ENCODE measurements at regions not wholly inside any gene's neighbourhood (a gene's known extent, or its start where the extent isn't known, plus 50 kb on each side); places are given as distances from the start of the nearest gene placed in this dataset.
"Not testable (repeated sequence)": the region's sequence is repeated elsewhere in the genome, so short reads cannot be mapped to it uniquely, and the experiment has no call there.

DNA sequence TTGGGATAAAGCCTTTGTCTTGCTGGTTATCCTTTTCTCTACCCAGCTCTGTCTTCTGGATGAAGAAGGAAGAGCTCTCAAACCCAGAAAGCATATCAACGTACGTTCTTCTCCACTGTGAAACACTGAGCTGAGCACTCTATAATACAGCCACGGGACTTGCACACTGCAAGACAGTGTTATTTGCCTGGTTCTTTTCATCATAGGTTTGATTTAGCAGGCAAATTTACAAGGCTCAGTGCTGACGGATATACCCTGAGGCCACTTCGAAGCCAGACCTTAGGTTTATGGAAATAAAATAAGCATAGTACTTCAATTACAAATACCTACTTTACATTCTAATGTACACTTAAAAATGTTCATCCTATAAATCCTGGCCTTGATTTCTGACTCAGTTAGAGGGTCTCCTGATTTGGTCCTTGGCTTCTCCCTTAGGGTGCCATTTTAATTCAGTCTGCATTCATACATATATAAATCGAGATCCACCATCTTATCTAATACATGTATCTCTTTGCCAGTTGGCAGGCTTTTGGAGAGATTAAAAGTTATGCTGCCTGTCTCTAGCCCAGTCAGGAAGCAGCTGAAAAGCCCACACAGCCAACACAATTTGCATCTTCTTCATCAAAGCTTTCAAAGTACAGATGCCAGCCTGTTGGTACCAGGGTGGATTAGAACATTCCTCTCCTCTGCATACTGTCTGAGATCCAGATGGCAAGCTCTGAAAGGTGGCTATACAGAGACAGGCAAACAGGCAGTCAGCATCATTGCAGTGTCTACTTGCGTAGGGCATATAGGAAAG, 194.4 kb downstream of the DEPDC1B start:
- H3K4me1 ChIP-seq (ENCODE audit: insufficient read depth, low read length), result no peaks in the 10 kb centered on the region
- no peak overlapping the region for H3K4me3 ChIP-seq (ENCODE audit: low read length)
- no peaks in the 10 kb centered on the region for H3K9me3 ChIP-seq (ENCODE audit: low read depth, low read length)
- H3K27me3 ChIP-seq (ENCODE audit: insufficient read depth, low read length), result no peaks in the 10 kb centered on the region

DNA sequence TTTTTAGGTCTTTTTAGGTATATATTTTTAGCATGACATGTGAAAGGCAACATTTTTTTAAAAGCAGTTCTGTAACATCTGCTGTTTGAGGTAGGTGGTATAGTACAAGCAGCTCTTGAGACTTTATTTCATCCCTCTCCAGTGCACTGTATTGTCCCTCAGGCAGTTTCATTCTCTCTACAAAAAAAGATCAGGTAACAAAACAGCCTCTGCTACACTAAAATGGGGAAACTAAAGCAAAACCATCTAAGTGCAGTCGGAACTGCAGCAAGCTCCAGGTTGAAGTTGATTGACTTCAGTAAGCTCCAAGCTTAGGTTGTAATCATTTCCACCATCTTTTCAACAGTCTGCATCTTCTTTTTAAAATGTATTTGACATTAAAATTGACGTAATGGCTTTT, 195.6 kb downstream of the DEPDC1B start:
- H3K4me1 ChIP-seq (ENCODE audit: insufficient read depth, low read length), result no peaks in the 10 kb centered on the region
- no peaks in the 10 kb centered on the region for H3K9me3 ChIP-seq (ENCODE audit: low read depth, low read length)
- no peaks in the 10 kb centered on the region for H3K27me3 ChIP-seq (ENCODE audit: insufficient read depth, low read length)
- H3K4me3 ChIP-seq (ENCODE audit: low read length), result no peak overlapping the region

DNA sequence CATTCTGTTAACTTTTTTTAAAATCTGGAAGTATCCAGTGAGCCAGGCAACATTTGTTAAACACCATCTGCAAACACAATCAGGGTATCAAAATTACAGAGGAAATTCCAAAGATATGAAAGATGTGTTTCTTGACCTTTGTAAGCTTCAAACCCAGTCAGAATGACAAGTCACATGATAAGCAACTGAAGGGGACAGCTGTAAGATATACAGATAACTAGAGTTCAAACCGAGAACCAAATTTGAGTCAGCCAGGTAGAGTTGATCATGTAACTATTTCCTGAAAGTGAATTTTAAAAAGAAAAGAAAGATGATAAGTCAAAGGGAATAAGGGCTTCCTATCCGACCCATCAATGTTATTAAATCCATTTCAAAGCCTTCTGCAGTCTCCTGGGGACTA, 196.2 kb downstream of the DEPDC1B start:
- no peak overlapping the region for H3K4me3 ChIP-seq (ENCODE audit: low read length)
- no peaks in the 10 kb centered on the region for H3K27me3 ChIP-seq (ENCODE audit: insufficient read depth, low read length)
- no peaks in the 10 kb centered on the region for H3K9me3 ChIP-seq (ENCODE audit: low read depth, low read length)
- H3K4me1 ChIP-seq (ENCODE audit: insufficient read depth, low read length), result no peaks in the 10 kb centered on the region

DNA sequence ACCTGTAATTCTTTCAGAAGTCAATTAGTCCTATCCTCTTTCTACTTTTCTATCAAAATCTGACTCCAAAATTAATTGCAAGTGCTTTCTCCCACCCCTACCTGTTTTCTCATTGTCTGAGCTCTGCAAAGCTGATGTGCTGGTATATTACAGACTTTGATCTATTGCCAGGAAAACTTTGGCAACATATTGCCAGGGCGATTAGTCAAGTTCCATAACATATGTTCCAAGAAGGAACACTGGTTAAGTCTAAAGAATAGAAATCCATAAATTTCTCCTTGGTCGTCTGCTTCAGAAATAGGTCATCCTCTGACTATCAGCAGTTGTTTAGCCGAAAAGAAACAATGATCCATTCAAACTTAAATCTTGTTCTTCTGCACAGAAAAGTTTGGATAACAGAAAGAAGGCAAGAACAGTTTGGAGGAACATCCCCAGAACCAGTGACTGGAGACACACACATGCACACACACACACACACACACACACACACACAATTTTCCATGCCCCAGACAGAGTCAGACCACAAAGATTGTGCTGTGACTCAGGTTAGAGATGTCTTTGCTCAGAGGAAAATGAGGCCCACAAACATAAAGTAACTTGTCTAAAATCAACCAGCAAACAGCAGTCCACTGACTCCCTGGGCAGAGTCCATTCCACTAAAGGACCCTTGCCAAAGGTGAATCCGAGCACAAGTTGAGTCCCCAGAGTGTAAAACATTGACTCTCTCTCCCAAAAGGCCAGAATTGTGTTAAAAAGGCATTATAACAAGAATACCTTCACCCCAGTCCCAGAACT, 202.1 kb downstream of the DEPDC1B start:
- peaks cover 6% of the 10 kb centered on the region for H3K4me1 ChIP-seq (ENCODE audit: insufficient read depth, low read length)
- no peaks in the 10 kb centered on the region for H3K9me3 ChIP-seq (ENCODE audit: low read depth, low read length)
- H3K4me3 ChIP-seq (ENCODE audit: low read length), result no peak overlapping the region
- H3K27me3 ChIP-seq (ENCODE audit: insufficient read depth, low read length), result no peaks in the 10 kb centered on the region

DNA sequence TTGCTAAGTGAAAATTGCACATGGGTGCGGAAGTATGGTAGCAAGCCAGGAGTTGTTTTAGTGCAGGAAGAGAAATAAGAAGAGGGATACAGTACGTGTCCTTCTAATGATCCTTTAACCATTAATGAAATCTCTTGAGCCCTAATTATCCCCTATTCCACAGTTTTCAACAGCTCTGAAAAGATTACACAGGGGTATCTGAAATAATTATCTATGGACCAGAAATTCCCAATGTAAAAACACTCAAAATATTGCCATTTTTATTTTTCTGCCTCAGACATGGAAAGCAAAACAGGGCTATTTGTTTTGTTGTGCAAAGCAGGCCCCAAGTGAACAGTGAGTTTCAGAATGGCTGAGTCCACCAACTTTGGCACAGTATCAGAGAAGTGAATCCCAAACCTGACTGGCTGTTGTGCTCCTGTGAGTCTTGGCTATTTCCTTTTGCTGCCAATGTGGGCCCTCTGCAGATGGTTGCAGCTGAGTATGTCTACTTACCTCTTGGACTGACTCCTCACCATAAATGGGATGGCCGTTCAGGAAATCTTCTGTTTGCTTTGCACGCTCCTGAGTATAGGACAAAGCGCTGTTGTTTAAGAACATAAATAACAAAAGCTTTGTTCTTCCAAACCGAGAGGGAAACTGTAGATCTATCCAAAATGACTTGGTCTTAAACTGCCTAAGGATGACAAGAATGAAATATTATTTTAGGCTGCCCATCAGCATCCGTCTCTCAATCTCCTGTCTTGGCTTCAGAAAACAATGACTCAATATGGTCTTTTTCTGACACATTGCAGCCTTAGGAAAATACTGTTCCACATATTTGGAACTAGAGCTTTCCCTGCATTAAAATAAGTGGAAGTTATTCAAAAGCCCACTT, 204.1 kb downstream of the DEPDC1B start:
- Histone ChIP-seq H3K27me3 (ENCODE audit: insufficient read depth, low read length) (no peaks in the 10 kb centered on the region), H3K9me3 (ENCODE audit: low read depth, low read length) (no peaks in the 10 kb centered on the region), H3K4me3 (ENCODE audit: low read length) (no peak overlapping the region), H3K4me1 (ENCODE audit: insufficient read depth, low read length) (peaks cover 6% of the 10 kb centered on the region)

DNA sequence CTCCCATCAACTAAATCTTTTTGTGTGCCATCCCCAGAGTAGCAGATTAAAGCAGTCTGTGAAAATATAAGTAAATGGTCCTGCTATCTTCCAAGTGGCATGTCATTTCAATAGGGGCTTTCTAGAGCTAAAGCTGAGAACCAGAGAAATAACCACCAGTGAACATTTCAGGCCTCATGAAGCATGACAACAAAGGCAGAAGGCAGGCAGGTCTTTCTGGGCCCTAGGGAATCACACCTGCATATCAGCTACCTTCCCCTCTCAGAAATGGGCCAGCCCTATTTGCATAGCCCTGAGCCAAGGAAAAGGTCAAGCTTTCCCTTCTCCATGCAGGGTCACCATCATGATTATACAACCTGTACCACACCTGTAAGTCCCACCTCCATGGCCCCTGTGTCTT, 205.3 kb downstream of the DEPDC1B start:
- no peak overlapping the region for H3K4me3 ChIP-seq (ENCODE audit: low read length)
- H3K27me3 ChIP-seq (ENCODE audit: insufficient read depth, low read length), result no peaks in the 10 kb centered on the region
- H3K9me3 ChIP-seq (ENCODE audit: low read depth, low read length), result no peaks in the 10 kb centered on the region
- peaks cover 6% of the 10 kb centered on the region for H3K4me1 ChIP-seq (ENCODE audit: insufficient read depth, low read length)

DNA sequence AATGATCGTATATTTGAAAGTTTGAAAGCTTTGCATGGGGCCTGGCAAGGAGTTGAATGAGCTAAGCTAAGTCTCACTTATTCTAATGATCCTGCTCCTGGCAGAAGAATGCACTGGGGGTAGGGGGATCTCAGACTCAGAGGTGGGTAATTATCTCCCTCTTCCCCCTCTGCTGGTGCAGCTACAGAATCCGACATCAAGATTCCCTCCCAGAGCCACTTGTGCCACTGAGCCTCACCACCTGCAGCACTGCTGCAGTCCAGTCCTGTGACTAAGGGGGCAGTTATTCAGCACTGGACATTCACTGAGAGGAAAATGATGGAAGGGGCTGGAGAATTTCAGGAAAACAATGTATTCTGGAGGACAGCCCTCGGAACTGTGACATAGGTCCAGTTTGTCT, 205.8 kb downstream of the DEPDC1B start:
- Histone ChIP-seq H3K9me3 (ENCODE audit: low read depth, low read length) (no peaks in the 10 kb centered on the region), H3K27me3 (ENCODE audit: insufficient read depth, low read length) (no peaks in the 10 kb centered on the region), H3K4me1 (ENCODE audit: insufficient read depth, low read length) (peaks cover 6% of the 10 kb centered on the region), H3K4me3 (ENCODE audit: low read length) (no peak overlapping the region)

DNA sequence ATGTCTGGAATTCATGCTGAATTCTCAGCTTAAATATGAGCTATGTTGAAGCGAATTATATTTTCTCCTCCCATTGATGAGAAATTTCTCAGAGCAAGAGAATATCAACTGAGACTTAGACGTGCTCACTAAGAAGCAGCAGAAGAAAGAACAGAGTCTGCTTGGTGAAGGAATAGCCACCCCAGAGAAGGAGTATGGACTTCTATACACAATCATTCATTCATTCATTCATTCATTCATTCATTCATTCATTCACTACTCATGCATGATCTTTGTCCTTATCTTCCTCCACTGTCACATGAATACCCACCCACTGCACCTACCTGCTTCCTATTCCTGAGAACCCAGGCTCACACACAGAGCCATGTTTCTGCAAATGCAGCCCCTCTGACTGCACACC, 206.6 kb downstream of the DEPDC1B start:
- no peaks in the 10 kb centered on the region for H3K9me3 ChIP-seq (ENCODE audit: low read depth, low read length)
- H3K4me3 ChIP-seq (ENCODE audit: low read length), result no peak overlapping the region

DNA sequence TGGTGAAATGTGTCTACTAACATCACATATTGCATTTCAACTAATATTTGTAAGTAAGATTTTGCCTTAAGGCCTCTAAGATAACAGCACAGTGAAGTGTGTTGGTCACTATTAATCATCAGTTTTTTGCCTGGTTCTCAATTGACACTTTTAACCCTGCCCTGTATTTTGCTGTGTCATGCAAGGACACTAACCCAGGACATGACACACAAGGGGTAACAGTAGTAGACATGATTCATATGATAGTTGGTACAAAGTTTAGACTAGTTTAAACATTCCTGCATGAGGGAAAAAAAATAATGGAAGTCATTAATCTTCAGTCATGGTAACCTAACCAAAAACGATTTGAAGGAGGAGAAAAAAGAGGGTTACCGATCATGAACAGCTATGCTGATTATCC, 207.0 kb downstream of the DEPDC1B start:
- Histone ChIP-seq H3K4me1 (ENCODE audit: insufficient read depth, low read length) (peaks cover 6% of the 10 kb centered on the region), H3K4me3 (ENCODE audit: low read length) (no peak overlapping the region), H3K27me3 (ENCODE audit: insufficient read depth, low read length) (no peaks in the 10 kb centered on the region), H3K9me3 (ENCODE audit: low read depth, low read length) (no peaks in the 10 kb centered on the region)

More for the DNA sequence above, 206.6 kb downstream of the DEPDC1B start:
- Histone ChIP-seq H3K27me3 (ENCODE audit: insufficient read depth, low read length) (no peaks in the 10 kb centered on the region), H3K4me1 (ENCODE audit: insufficient read depth, low read length) (peaks cover 6% of the 10 kb centered on the region)

DNA sequence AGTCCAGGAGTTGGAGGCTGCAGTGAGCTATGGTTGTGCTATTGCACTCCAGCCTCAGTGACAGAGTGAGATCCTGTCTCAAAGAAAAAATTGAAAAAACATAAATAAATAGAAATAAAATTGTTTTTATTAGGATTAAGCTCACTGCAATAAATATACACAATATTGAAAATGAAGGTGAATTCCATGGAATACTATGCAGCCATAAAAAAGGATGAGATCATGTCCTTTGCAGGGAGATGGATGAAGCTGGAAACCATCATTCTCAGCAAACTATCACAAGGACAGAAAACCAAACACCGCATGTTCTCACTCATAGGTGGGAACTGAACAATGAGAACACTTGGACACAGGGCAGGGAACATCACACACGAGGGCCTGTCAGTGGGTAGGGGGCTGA, 207.6 kb downstream of the DEPDC1B start:
- not testable (repeated sequence) for H3K4me1 ChIP-seq (ENCODE audit: insufficient read depth, low read length); H3K4me3 ChIP-seq (ENCODE audit: low read length); H3K27me3 ChIP-seq (ENCODE audit: insufficient read depth, low read length); H3K9me3 ChIP-seq (ENCODE audit: low read depth, low read length)

DNA sequence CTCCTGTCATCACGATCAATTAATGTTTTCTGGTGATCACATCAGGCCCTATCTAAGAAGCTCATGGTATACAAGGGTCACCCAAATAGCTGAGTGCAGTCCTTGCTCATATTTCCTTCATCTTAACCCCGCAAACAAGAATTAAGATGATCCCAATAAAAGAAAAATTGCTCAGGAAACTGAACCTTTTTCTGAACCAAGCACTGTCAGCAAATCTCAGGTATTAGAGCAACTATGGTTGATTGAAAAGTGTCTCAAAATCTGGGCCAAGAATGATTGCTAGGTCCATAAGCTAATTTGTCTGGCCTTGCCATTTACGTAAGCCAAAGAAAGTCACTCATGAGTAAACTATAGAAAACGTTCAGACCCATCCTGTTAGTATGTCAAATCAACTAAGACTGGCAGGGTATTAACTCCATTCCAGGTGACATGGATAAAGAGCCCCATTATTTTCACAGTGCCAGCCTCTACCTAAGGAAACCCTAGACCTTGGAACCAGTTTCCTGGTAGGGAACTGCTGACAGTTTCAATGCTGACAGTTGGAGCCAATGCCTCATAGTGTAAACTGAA, 209.3 kb downstream of the DEPDC1B start:
- H3K4me1 ChIP-seq (ENCODE audit: insufficient read depth, low read length), result peaks cover 6% of the 10 kb centered on the region
- no peak overlapping the region for H3K4me3 ChIP-seq (ENCODE audit: low read length)

DNA sequence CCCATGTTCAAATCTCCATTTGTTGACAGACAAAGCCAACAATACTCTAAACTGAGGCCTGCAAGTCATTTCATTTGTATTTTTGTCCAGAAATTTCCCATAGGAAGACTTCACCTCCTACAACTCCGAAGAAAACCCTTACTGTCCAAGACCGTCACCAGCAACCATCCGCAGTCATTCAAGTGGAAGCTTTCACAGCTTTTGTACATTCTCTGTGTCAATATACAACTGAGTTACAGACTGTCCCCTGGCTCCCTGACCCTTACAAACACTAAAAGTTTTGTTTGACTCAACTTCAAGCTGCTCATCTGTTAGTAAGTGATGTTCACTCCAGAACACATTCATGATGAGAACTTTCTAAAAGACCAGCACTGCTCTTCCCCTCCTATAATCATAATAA, 210.1 kb downstream of the DEPDC1B start:
- H3K4me3 ChIP-seq (ENCODE audit: low read length), result no peak overlapping the region
- no peaks in the 10 kb centered on the region for H3K27me3 ChIP-seq (ENCODE audit: insufficient read depth, low read length)
- peaks cover 6% of the 10 kb centered on the region for H3K4me1 ChIP-seq (ENCODE audit: insufficient read depth, low read length)
- no peaks in the 10 kb centered on the region for H3K9me3 ChIP-seq (ENCODE audit: low read depth, low read length)

More for the DNA sequence above, 209.3 kb downstream of the DEPDC1B start:
- Histone ChIP-seq H3K27me3 (ENCODE audit: insufficient read depth, low read length) (no peaks in the 10 kb centered on the region), H3K9me3 (ENCODE audit: low read depth, low read length) (no peaks in the 10 kb centered on the region)

DNA sequence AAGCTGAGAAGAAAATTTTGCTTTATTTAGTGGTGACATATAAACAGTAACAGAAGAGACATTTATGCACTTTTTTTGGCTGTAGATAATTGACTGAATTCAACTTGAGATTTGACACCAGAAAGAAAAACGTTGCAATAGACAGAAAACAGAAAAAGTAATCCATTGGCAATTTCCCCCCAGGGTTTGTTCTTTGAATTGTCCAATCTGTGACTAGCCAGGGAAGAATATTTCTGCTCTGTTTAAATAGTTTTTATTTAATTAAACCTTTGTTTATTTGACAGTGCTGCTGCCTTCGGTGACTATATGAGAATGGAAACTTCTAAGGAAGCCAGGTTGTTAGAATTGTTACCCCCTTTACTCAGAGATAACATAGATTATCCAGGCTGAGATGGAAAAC, 210.6 kb downstream of the DEPDC1B start:
- Histone ChIP-seq H3K27me3 (ENCODE audit: insufficient read depth, low read length) (no peaks in the 10 kb centered on the region), H3K4me3 (ENCODE audit: low read length) (no peak overlapping the region), H3K9me3 (ENCODE audit: low read depth, low read length) (no peaks in the 10 kb centered on the region), H3K4me1 (ENCODE audit: insufficient read depth, low read length) (peaks cover 4% of the 10 kb centered on the region)

DNA sequence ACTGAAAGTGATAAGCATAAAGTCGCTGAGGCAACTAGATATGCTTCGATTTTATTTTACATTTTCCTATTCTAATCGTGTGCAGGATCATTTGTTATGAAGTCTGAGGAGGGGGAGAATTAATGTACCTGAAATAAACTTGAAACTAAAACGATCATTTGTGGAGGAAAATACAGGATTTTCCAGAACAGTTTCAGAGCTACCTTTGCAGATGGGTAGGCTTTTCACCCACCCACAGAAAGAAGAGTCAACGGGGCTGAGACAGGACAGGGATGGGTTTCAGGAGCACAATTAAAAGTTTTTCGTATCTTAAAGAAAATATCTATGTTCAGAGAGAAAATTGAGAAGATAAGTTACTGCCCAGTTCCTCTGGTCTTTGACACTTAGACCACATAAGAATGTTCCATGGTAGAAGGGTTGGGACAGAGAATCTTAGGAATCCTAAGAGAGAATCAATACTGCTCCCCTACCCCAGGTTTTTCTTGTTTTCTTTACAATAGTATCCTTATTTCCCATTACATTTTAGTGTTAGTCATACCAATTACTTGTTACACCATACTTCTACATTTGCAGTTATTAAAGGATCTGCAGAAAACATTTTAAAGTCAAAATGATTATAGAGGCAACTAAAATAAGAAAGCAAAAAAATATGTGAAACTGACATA, 211.4 kb downstream of the DEPDC1B start:
- no peaks in the 10 kb centered on the region for H3K4me1 ChIP-seq (ENCODE audit: insufficient read depth, low read length)
- H3K9me3 ChIP-seq (ENCODE audit: low read depth, low read length), result no peaks in the 10 kb centered on the region
- no peak overlapping the region for H3K4me3 ChIP-seq (ENCODE audit: low read length)
- no peaks in the 10 kb centered on the region for H3K27me3 ChIP-seq (ENCODE audit: insufficient read depth, low read length)

Measured in mononuclear cell (primary cell).